CD4-positive, CD25-positive, alpha-beta regulatory T cell (primary cell): ENCODE measurements at regions not wholly inside any gene's neighbourhood (a gene's known extent, or its start where the extent isn't known, plus 50 kb on each side); places are given as distances from the start of the nearest gene placed in this dataset.
"Not testable (repeated sequence)": the region's sequence is repeated elsewhere in the genome, so short reads cannot be mapped to it uniquely, and the experiment has no call there.

Source experiments
- ATAC-seq, 2 donors: fragments of 150-1000 bp; cut with Tn5 transposase; one replicate each; pipeline ENCODE4 v1.10.0; 2021; ENCODE audit warnings: low read depth in 2 of 2, moderate number of reproducible peaks in 2 of 2, moderate library complexity in 1 of 2
- DNase-seq, 3 donors: peaks; one replicate each; pipeline versions ENCODE4 v3.0.0 to v3.0.0-alpha.2; 2012 to 2022; ENCODE audit warnings: mixed read lengths in 1 of 3
- H3K27ac ChIP-seq: one replicate; pipeline ENCODE4 v1.7.0; 2013; ENCODE audit warnings: mild to moderate bottlenecking, low read length; ENCODE audit not compliant: insufficient read depth, poor library complexity, severe bottlenecking
- H3K27me3 ChIP-seq: one replicate; pipeline ENCODE4 v1.7.0; 2013; ENCODE audit warnings: low read length; ENCODE audit not compliant: control insufficient read depth, insufficient read depth
- H3K36me3 ChIP-seq: one replicate; pipeline ENCODE4 v1.7.0; 2013; ENCODE audit warnings: mild to moderate bottlenecking, low read length, moderate library complexity; ENCODE audit not compliant: control insufficient read depth, insufficient read depth
- H3K4me1 ChIP-seq: 2 replicates; pipeline ENCODE4 v1.7.0; 2013; ENCODE audit warnings: mild to moderate bottlenecking, low read length; ENCODE audit not compliant: insufficient read depth, control insufficient read depth, poor library complexity, severe bottlenecking
- H3K4me3 ChIP-seq: one replicate; pipeline ENCODE4 v1.7.0; 2013; ENCODE audit warnings: low read depth, mild to moderate bottlenecking, low read length, moderate library complexity
- H3K9me3 ChIP-seq, 2 experiments: 1 replicate in 1 of 2; 2 replicates in 1 of 2; pipeline ENCODE4 v1.7.0; 2013; ENCODE audit warnings: low read length in 2 of 2, mild to moderate bottlenecking in 1 of 2, moderate library complexity in 1 of 2; ENCODE audit not compliant: control insufficient read depth in 2 of 2
- H3K27ac Mint-ChIP-seq, 3 donors: one replicate each; pipeline ENCODE4 v1.8.0; 2020 to 2022; ENCODE audit warnings: mild to moderate bottlenecking in 3 of 3, mixed read lengths in 3 of 3, moderate library complexity in 2 of 3
- H3K27me3 Mint-ChIP-seq: one replicate; pipeline ENCODE4 v1.8.0; 2022; ENCODE audit warnings: mild to moderate bottlenecking, mixed read lengths
- H3K36me3 Mint-ChIP-seq: one replicate; pipeline ENCODE4 v1.8.0; 2020; ENCODE audit warnings: mixed read lengths
- H3K4me1 Mint-ChIP-seq, 4 donors: one replicate each; pipeline ENCODE4 v1.8.0; 2020 to 2022; ENCODE audit warnings: mixed read lengths in 4 of 4, mild to moderate bottlenecking in 1 of 4
- H3K4me3 Mint-ChIP-seq, 4 donors: one replicate each; pipeline ENCODE4 v1.8.0; 2020 to 2022; ENCODE audit warnings: mild to moderate bottlenecking in 4 of 4, mixed read lengths in 4 of 4, moderate library complexity in 3 of 4
- H3K9me3 Mint-ChIP-seq, 7 donors: one replicate each; pipeline ENCODE4 v1.8.0; 2020 to 2022; ENCODE audit warnings: mixed read lengths in 7 of 7, mild to moderate bottlenecking in 3 of 7, moderate library complexity in 2 of 7

GRCh38 chr16:50455288-50455845 lies 86.6 kb upstream of the BRD7 start:
- no peak overlapping the region for H3K27ac ChIP-seq
- H3K4me1 ChIP-seq, result no peaks in the 10 kb centered on the region
- no peaks in the 10 kb centered on the region for H3K36me3 ChIP-seq
- Mint-ChIP-seq H3K27ac (no peak overlapping the region), H3K9me3 (no peaks in the 10 kb centered on the region), H3K4me1 (peaks cover 0 to 13% (median 2%) of the 10 kb centered on the region in 4 donors), H3K4me3 (no peak overlapping the region), H3K27me3 (no peaks in the 10 kb centered on the region), H3K36me3 (no peaks in the 10 kb centered on the region)
- H3K9me3 ChIP-seq, result no peaks in the 10 kb centered on the region
- ATAC-seq (no peak), DNase-seq (no peak)
- no peak overlapping the region for H3K4me3 ChIP-seq
- H3K27me3 ChIP-seq, result no peaks in the 10 kb centered on the region

- H3K36me3 ChIP-seq, result no peaks in the 10 kb centered on the region
- Mint-ChIP-seq H3K27ac (no peak overlapping the region), H3K9me3 (no peaks in the 10 kb centered on the region), H3K36me3 (no peaks in the 10 kb centered on the region), H3K4me3 (no peak overlapping the region), H3K27me3 (peaks cover 9% of the 10 kb centered on the region), H3K4me1 (peaks cover 0 to 10% (median 2%) of the 10 kb centered on the region in 4 donors)
- H3K9me3 ChIP-seq, result no peaks in the 10 kb centered on the region
- H3K27me3 ChIP-seq, result no peaks in the 10 kb centered on the region
- DNase-seq, result no peak
- ATAC-seq, result no peak
- H3K4me1 ChIP-seq, result no peaks in the 10 kb centered on the region
- H3K27ac ChIP-seq, result no peak overlapping the region
- H3K4me3 ChIP-seq, result no peak overlapping the region
Observed at GRCh38 chr16:50453446-50453845, 84.7 kb upstream of the BRD7 start.

DNA sequence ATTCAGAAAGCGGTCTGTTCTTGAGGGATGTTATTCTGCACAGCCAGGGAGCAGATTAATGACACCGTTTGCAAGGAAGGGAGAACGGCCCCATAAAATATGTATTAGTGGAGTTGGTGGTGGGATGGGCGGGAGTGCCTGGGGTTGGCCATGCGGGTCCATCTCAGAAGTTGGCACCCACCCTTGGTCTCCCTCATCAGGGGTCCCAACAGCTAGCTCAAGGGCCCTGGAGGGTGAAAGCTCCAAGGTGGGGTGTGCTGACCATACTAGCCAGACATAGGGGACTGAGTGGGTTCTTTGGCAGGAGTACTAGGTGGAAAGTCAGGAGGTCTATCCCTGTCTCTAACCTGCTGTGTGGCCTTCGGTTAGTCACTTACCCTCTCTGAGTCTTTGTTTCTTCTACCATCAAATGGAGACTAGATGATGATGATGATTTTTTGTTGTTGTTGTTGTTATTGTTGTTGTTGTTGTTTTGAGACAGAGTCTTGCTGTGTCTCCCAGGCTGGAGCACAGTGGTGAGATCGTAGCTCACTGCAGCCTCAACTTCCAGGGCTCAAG lies 83.2 kb upstream of the BRD7 start:
- H3K27ac Mint-ChIP-seq, result no peak overlapping the region
- H3K4me3 ChIP-seq, result no peak overlapping the region
- no peak for DNase-seq
- no peaks in the 10 kb centered on the region for H3K36me3 ChIP-seq
- H3K27me3 ChIP-seq, result no peaks in the 10 kb centered on the region
- peaks cover 0 to 6% (median 1%) of the 10 kb centered on the region in 4 donors for H3K4me1 Mint-ChIP-seq
- peaks cover 10% of the 10 kb centered on the region for H3K27me3 Mint-ChIP-seq
- H3K4me1 ChIP-seq, result no peaks in the 10 kb centered on the region
- no peaks in the 10 kb centered on the region for H3K36me3 Mint-ChIP-seq
- no peak for ATAC-seq
- no peak overlapping the region for H3K4me3 Mint-ChIP-seq
- no peak overlapping the region for H3K27ac ChIP-seq
- H3K9me3 ChIP-seq, result no peaks in the 10 kb centered on the region
- no peaks in the 10 kb centered on the region for H3K9me3 Mint-ChIP-seq

DNA sequence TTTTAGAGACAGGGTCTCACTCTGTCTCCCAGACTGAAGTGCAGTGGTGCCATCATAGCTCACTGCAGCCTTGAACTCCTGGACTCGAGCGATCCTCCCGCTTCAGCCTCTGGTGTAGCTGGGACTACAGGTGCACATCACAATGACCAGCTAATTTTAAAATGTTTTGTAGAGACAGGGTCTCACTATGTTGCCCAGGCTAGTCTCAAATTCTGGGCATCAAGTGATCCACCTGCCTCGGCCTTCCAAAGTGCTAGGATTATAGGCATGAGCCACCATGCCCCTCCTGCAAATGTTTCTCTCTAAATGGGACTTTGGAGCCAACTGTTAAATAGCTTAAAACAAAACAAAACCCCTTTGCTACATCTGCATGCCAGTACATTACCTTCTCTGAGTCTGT lies 82.2 kb upstream of the BRD7 start:
- no peak for ATAC-seq
- Histone ChIP-seq H3K27ac (no peak overlapping the region), H3K4me3 (no peak overlapping the region), H3K9me3 (no peaks in the 10 kb centered on the region), H3K27me3 (no peaks in the 10 kb centered on the region), H3K36me3 (no peaks in the 10 kb centered on the region), H3K4me1 (no peaks in the 10 kb centered on the region)
- Mint-ChIP-seq H3K36me3 (no peaks in the 10 kb centered on the region), H3K4me1 (peaks cover 0 to 5% (median 1%) of the 10 kb centered on the region in 4 donors), H3K9me3 (no peaks in the 10 kb centered on the region), H3K27me3 (peaks cover 10% of the 10 kb centered on the region), H3K27ac (no peak overlapping the region), H3K4me3 (no peak overlapping the region)
- no peak for DNase-seq

- no peak for DNase-seq
- H3K27ac Mint-ChIP-seq, result no peak overlapping the region
- ATAC-seq, result no peak
- H3K36me3 Mint-ChIP-seq, result no peaks in the 10 kb centered on the region
- no peaks in the 10 kb centered on the region for H3K4me1 ChIP-seq
- H3K27ac ChIP-seq, result no peak overlapping the region
- no peaks in the 10 kb centered on the region for H3K27me3 ChIP-seq
- no peak overlapping the region for H3K4me3 ChIP-seq
- H3K9me3 ChIP-seq, result no peaks in the 10 kb centered on the region
- H3K36me3 ChIP-seq, result no peaks in the 10 kb centered on the region
- H3K4me3 Mint-ChIP-seq, result no peak overlapping the region
- H3K4me1 Mint-ChIP-seq, result peaks cover 0 to 5% (median 1%) of the 10 kb centered on the region in 4 donors
- H3K9me3 Mint-ChIP-seq, result no peaks in the 10 kb centered on the region
- peaks cover 10% of the 10 kb centered on the region for H3K27me3 Mint-ChIP-seq
Observed at GRCh38 chr16:50449800-50450199, 81.0 kb upstream of the BRD7 start.

DNA sequence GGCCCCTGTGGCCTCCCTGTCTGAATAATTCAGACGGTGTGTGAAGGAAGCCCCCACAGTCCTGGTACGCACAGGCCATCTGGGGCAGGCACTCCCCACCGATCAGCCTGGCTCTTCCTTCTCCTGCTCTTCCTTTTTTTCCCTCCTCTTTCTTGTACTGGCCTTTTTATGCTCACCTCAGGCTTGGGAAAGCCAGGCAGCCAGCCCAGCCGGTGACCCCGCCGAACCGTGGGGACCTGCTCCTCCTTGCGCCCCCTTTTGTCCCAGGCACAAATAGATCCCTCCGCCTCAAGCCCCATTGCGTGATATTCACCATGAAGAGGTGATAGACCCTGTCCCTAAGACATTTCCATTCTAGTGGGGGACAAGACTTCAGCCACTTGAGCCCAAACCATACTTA lies 80.2 kb upstream of the BRD7 start:
- H3K4me1 Mint-ChIP-seq, result peaks cover 0 to 5% (median 1%) of the 10 kb centered on the region in 4 donors
- H3K9me3 ChIP-seq, result no peaks in the 10 kb centered on the region
- no peaks in the 10 kb centered on the region for H3K36me3 Mint-ChIP-seq
- no peaks in the 10 kb centered on the region for H3K27me3 ChIP-seq
- H3K27ac ChIP-seq, result no peak overlapping the region
- H3K9me3 Mint-ChIP-seq, result no peaks in the 10 kb centered on the region
- no peak overlapping the region for H3K4me3 ChIP-seq
- no peak for DNase-seq
- no peaks in the 10 kb centered on the region for H3K4me1 ChIP-seq
- H3K36me3 ChIP-seq, result no peaks in the 10 kb centered on the region
- peaks cover 10% of the 10 kb centered on the region for H3K27me3 Mint-ChIP-seq
- no peak overlapping the region for H3K27ac Mint-ChIP-seq
- no peak for ATAC-seq
- H3K4me3 Mint-ChIP-seq, result no peak overlapping the region

DNA sequence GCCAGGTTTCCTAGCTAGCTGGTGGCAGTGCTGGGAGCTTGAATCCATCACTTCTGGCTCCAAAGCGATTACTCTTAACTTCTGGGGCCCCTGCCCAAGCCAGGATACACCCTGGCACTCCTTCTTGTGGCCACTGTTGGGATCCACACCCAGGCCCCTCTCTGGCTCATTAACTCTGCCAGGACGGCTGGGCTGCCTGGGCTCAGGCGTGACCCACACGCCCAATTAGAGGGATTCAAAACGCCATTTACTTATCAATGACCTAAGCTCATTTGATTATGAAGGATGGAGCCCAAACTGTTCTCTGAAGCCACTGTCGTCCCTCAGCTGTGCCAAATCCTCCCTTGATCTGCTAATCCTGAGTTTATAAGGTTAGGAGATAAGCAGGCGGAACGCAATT lies 79.7 kb upstream of the BRD7 start:
- Histone ChIP-seq H3K27ac (no peak overlapping the region), H3K4me1 (no peaks in the 10 kb centered on the region), H3K9me3 (no peaks in the 10 kb centered on the region), H3K36me3 (no peaks in the 10 kb centered on the region), H3K4me3 (no peak overlapping the region), H3K27me3 (no peaks in the 10 kb centered on the region)
- H3K4me3 Mint-ChIP-seq, result no peak overlapping the region
- H3K27me3 Mint-ChIP-seq, result peaks cover 10% of the 10 kb centered on the region
- peaks cover 0 to 5% (median 1%) of the 10 kb centered on the region in 4 donors for H3K4me1 Mint-ChIP-seq
- no peaks in the 10 kb centered on the region for H3K36me3 Mint-ChIP-seq
- no peak for ATAC-seq
- H3K27ac Mint-ChIP-seq, result no peak overlapping the region
- no peaks in the 10 kb centered on the region for H3K9me3 Mint-ChIP-seq
- DNase-seq, result no peak

DNA sequence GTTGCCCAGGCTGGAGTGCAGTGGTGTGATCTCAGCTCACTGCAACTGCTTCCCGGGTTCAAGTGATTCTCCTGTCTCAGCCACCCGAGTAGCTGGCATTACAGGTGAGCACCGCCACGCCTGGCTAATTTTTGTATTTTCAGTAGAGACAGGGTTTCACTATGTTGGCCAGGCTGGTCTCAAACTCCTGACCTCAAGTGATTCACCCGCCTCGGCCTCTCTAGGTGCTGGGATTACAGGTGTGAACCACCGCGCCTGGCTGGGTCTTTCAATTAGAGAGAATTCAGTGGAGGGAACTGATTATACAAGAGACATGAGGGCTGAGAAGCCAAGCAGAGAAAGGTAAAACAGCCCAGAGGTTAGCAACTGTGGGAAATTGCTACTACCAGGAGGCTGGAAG lies 78.6 kb upstream of the BRD7 start:
- H3K27ac ChIP-seq, H3K4me1 ChIP-seq, H3K27ac Mint-ChIP-seq, H3K27me3 ChIP-seq, ATAC-seq, H3K36me3 Mint-ChIP-seq, H3K27me3 Mint-ChIP-seq, H3K9me3 Mint-ChIP-seq, H3K9me3 ChIP-seq, H3K36me3 ChIP-seq, H3K4me3 Mint-ChIP-seq, H3K4me1 Mint-ChIP-seq, DNase-seq, H3K4me3 ChIP-seq: not testable (repeated sequence)
